ENCODE measurements at regions not wholly inside any gene's neighbourhood (a gene's known extent, or its start where the extent isn't known, plus 50 kb on each side); places are given as distances from the start of the nearest gene placed in this dataset.

- TF ChIP-seq CTCF (IDR thresholded peaks at IDR 0.05) (no peak), POLR2A (IDR thresholded peaks at IDR 0.05) (no peak), EP300 (IDR thresholded peaks at IDR 0.05) (no peak)
These were observed 125.8 kb upstream of the TGFBR2 start for GRCh38 chr3:30480587-30480986.
